IMR-90 (cell line): ENCODE measurements at regions not wholly inside any gene's neighbourhood (a gene's known extent, or its start where the extent isn't known, plus 50 kb on each side); places are given as distances from the start of the nearest gene placed in this dataset.

ENCODE experiments used
- ATAC-seq: fragments of 200-7000 bp; cut with Tn5 transposase; 2 replicates; pipeline ENCODE4 v1.9.1; 2020; ENCODE audit warnings: low read depth, mild to moderate bottlenecking, moderate library complexity
- BruUV-seq: library from RNA; stranded (reverse); fragments of 400-500 nt; replicated peaks from 2 replicates; lab custom pipeline; 2021; lab: Mats Ljungman, UMichigan
- CTCF ChIA-PET: fragments of 300-600 bp; formaldehyde crosslinking; extraction: SDS; loops from one replicate; lab custom pipeline; 2021; ENCODE audit warnings: antibody characterized with exemption; lab: Yijun Ruan, JAX
- POLR2A ChIA-PET: fragments of 300-600 bp; sonication (Branson Sonifier 250); formaldehyde crosslinking; loops from one replicate; lab custom pipeline; 2022; ENCODE audit warnings: antibody characterized with exemption; ENCODE audit not compliant: unreplicated experiment; lab: Charles Lee
- DNase-seq: peaks from one replicate; pipeline ENCODE4 v3.0.0; 2013
- H2AFZ ChIP-seq: replicated peaks from 2 replicates; pipeline ENCODE3; 2013; ENCODE audit warnings: low read length, mild to moderate bottlenecking; ENCODE audit not compliant: poor library complexity
- H2AK5ac ChIP-seq: 2 replicates; pipeline ENCODE4 v1.6.1; 2013; ENCODE audit warnings: low read depth, low read length, inconsistent platforms
- H2AK9ac ChIP-seq: replicated peaks from 2 replicates; pipeline ENCODE3; 2013; ENCODE audit warnings: mild to moderate bottlenecking, low read depth, low read length, moderate library complexity; ENCODE audit not compliant: poor library complexity
- H2BK120ac ChIP-seq: 2 replicates; pipeline ENCODE4 v1.6.1; 2013; ENCODE audit warnings: low read depth, low read length, inconsistent platforms
- H2BK15ac ChIP-seq: 3 replicates; pipeline ENCODE4 v1.6.1; 2013; ENCODE audit warnings: low read depth, low read length, inconsistent platforms
- H2BK20ac ChIP-seq: 2 replicates; pipeline ENCODE4 v1.6.1; 2013; ENCODE audit warnings: low read depth, mild to moderate bottlenecking, inconsistent platforms, low read length, moderate library complexity
- H2BK5ac ChIP-seq: 2 replicates; pipeline ENCODE4 v1.6.1; 2013; ENCODE audit warnings: mild to moderate bottlenecking, low read depth, low read length, inconsistent platforms; ENCODE audit not compliant: poor library complexity, severe bottlenecking
- H3K14ac ChIP-seq: replicated peaks from 2 replicates; pipeline ENCODE4 v1.6.1; 2013; ENCODE audit warnings: low read depth, low read length, inconsistent platforms
- H3K18ac ChIP-seq: 2 replicates; pipeline ENCODE4 v1.6.1; 2013; ENCODE audit warnings: low read depth, low read length, control low read depth
- H3K23ac ChIP-seq: 2 replicates; pipeline ENCODE4 v1.6.1; 2013; ENCODE audit warnings: low read depth, low read length, inconsistent platforms
- H3K27ac ChIP-seq: 2 replicates; pipeline ENCODE4 v1.5.1; 2013; ENCODE audit warnings: mild to moderate bottlenecking, control low read depth, low read length; ENCODE audit not compliant: insufficient read depth
- H3K27me3 ChIP-seq: 2 replicates; pipeline ENCODE4 v1.6.1; 2013; ENCODE audit warnings: low read length; ENCODE audit not compliant: control insufficient read depth, insufficient read depth
- H3K36me3 ChIP-seq: 2 replicates; pipeline ENCODE4 v1.6.1; 2013; ENCODE audit warnings: low read length, mixed read lengths; ENCODE audit not compliant: control insufficient read depth, insufficient read depth
- H3K4ac ChIP-seq: 2 replicates; pipeline ENCODE4 v1.6.1; 2013; ENCODE audit warnings: low read depth, low read length, inconsistent platforms
- H3K4me1 ChIP-seq: 2 replicates; pipeline ENCODE4 v1.6.1; 2013; ENCODE audit warnings: low read length, mixed read lengths; ENCODE audit not compliant: control insufficient read depth, insufficient read depth
- H3K4me2 ChIP-seq: 2 replicates; pipeline ENCODE4 v1.6.1; 2013; ENCODE audit warnings: low read depth, mild to moderate bottlenecking, control low read depth, low read length, moderate library complexity
- H3K4me3 ChIP-seq: 2 replicates; pipeline ENCODE4 v1.5.1; 2013; ENCODE audit warnings: low read depth, mild to moderate bottlenecking, control low read depth, low read length, moderate library complexity; ENCODE audit not compliant: insufficient read depth
- H3K56ac ChIP-seq: 2 replicates; pipeline ENCODE4 v1.6.1; 2013; ENCODE audit warnings: low read length, inconsistent platforms; ENCODE audit not compliant: insufficient read depth; ENCODE audit errors: extremely low read depth
- H3K79me1 ChIP-seq, 2 experiments: 2 replicates each; pipeline ENCODE4 v1.6.1; 2013; ENCODE audit warnings: low read length in 2 of 2, inconsistent platforms in 1 of 2, low read depth in 1 of 2
- H3K9ac ChIP-seq: 2 replicates; pipeline ENCODE4 v1.6.1; 2013; ENCODE audit warnings: low read depth, low read length, control low read depth
- H3K9me1 ChIP-seq: 2 replicates; pipeline ENCODE4 v1.6.1; 2013; ENCODE audit warnings: low read length, inconsistent platforms; ENCODE audit not compliant: insufficient read depth
- H3K9me3 ChIP-seq: 2 replicates; pipeline ENCODE4 v1.6.1; 2013; ENCODE audit warnings: low read length; ENCODE audit not compliant: control insufficient read depth, insufficient read depth
- H4K20me1 ChIP-seq: 2 replicates; pipeline ENCODE4 v1.6.1; 2013; ENCODE audit warnings: low read length, inconsistent platforms; ENCODE audit not compliant: insufficient read depth
- H4K5ac ChIP-seq: 2 replicates; pipeline ENCODE4 v1.6.1; 2013; ENCODE audit warnings: mild to moderate bottlenecking, low read depth, low read length, control low read depth
- H4K8ac ChIP-seq, 2 experiments: 2 replicates each; pipeline ENCODE4 v1.6.1; 2013; ENCODE audit warnings: low read depth in 2 of 2, low read length in 2 of 2, control low read depth in 1 of 2, inconsistent platforms in 1 of 2
- H4K91ac ChIP-seq: 2 replicates; pipeline ENCODE4 v1.6.1; 2013; ENCODE audit warnings: low read depth, low read length, inconsistent platforms; ENCODE audit not compliant: insufficient read depth
- BHLHE40 ChIP-seq: fragments of 150-350 bp; IDR thresholded peaks from 2 replicates; pipeline ENCODE4 v1.6.1; 2016; ENCODE audit warnings: mild to moderate bottlenecking, low read depth, low read length
- CHD1 ChIP-seq: IDR thresholded peaks from 2 replicates; pipeline ENCODE4 v1.6.1; 2012; ENCODE audit warnings: low read depth, low read length, improper control_type of control experiment
- FOS ChIP-seq: fragments of 150-350 bp; IDR thresholded peaks from 2 replicates; pipeline ENCODE4 v1.6.1; 2016; ENCODE audit warnings: low read depth, low read length
- MAFK ChIP-seq: IDR thresholded peaks from 2 replicates; pipeline ENCODE4 v1.6.1; 2012; ENCODE audit warnings: low read depth, low read length, improper control_type of control experiment
- NFE2L2 ChIP-seq: fragments of 150-350 bp; IDR thresholded peaks from 2 replicates; pipeline ENCODE4 v1.6.1; 2016; ENCODE audit warnings: low read depth, mild to moderate bottlenecking, low read length
- RAD21 ChIP-seq: IDR thresholded peaks from 2 replicates; pipeline ENCODE4 v1.6.1; 2012; ENCODE audit warnings: low read length, improper control_type of control experiment
- RFX5 ChIP-seq: IDR thresholded peaks from 2 replicates; pipeline ENCODE4 v1.8.0; 2012; ENCODE audit warnings: low read depth, mild to moderate bottlenecking, low read length, moderate library complexity
- SMC3 ChIP-seq: fragments of 150-350 bp; IDR thresholded peaks from 2 replicates; pipeline ENCODE4 v1.6.1; 2016; ENCODE audit warnings: low read depth, mild to moderate bottlenecking, antibody characterized with exemption, low read length, moderate library complexity
- WGBS, 2 experiments: methylation state at CpG; one replicate each; pipeline versions ENCODE4 v1.1.5 to v1.1.7; 2013; ENCODE audit warnings: missing lambda C conversion rate in 2 of 2; ENCODE audit not compliant: insufficient read length in 1 of 2; ENCODE audit errors: extremely low coverage in 2 of 2; 5-methylcytosine and 5-hydroxymethylcytosine counted together
- dilution Hi-C: fragments of 300-500 bp; cut with HindIII; formaldehyde crosslinking; loops from one replicate; pipeline ENCODE4 v1.14.3; 2018; ENCODE audit warnings: low sequenced_read_pairs; ENCODE audit not compliant: unreplicated experiment
- in situ Hi-C: fragments of 300-500 bp; cut with MboI; formaldehyde crosslinking; loops from 3 replicates; pipeline ENCODE4 v1.14.3; 2019; ENCODE audit warnings: low sequenced_read_pairs, inconsistent platforms, mixed read lengths
- intact Hi-C: fragments of 100-400 bp; cut with micrococcal nuclease; formaldehyde crosslinking; loops from 2 replicates; pipeline ENCODE4 v1.10.0; 2022
- TF ChIP-seq, protein P1 (sequence below): conservative IDR thresholded peaks from 2 replicates; pipeline ENCODE4 v1.5.1; 2012; ENCODE audit warnings: mild to moderate bottlenecking, low read depth, low read length, improper control_type of control experiment

DNA sequence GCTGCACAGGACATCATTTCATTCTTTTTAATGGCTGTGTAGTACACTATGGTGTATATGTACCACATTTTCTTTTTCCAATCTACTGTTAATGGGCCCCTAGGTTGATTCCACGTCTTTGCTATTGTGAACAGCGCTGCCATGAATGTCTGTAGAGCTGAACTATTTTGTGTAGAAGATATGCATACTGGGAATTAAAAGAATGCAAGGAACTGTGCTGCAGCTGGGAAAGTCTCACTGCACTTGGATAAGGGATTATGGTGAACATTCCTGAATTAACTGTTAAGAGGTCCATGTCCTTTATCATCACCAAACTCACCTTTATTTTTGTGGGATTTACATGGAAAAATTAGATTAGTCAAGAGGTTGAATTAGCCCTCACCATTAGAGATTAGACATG, 224.7 kb downstream of the SNX19 start:
- ChIA-PET POLR2A (no interaction called here), CTCF (no interaction called here)
- H3K4ac ChIP-seq: no peak overlapping the region
- no peak overlapping the region for H2AK9ac ChIP-seq
- no peak overlapping the region for H3K23ac ChIP-seq
- no peak overlapping the region for H3K4me2 ChIP-seq
- in situ Hi-C loops (no loop called here), dilution Hi-C loops (no loop called here), intact Hi-C loops (no loop called here)
- no peak overlapping the region for H4K8ac ChIP-seq
- no peak overlapping the region for H3K56ac ChIP-seq
- WGBS, 2 experiments: no CpG with 5 or more reads among the region's 2 CpGs
- no peak overlapping the region for H3K14ac ChIP-seq
- H4K91ac ChIP-seq: no peak overlapping the region
- DNase-seq (no peak), ATAC-seq (peak; percentile 51; the same call in 1 of the 2 replicates)
- peaks cover 7% of the 10 kb centered on the region for H3K27me3 ChIP-seq
- no peak overlapping the region for H3K18ac ChIP-seq
- no peak overlapping the region for H2BK5ac ChIP-seq
- H3K36me3 ChIP-seq: no peaks in the 10 kb centered on the region
- no peak overlapping the region for H2BK120ac ChIP-seq
- H3K9me3 ChIP-seq: no peaks in the 10 kb centered on the region
- no peak overlapping the region for H3K27ac ChIP-seq
- no peak overlapping the region for H3K4me3 ChIP-seq
- BruUV-seq: no TSS peak
- no peak overlapping the region for H3K9ac ChIP-seq
- no peak overlapping the region for H4K5ac ChIP-seq
- H3K9me1 ChIP-seq: no peaks in the 10 kb centered on the region
- H2AK5ac ChIP-seq: no peak overlapping the region
- H3K4me1 ChIP-seq: no peaks in the 10 kb centered on the region; the same call in 1 of the 2 replicates
- no peaks in the 10 kb centered on the region for H4K20me1 ChIP-seq
- H2AFZ ChIP-seq: no peak overlapping the region
- H3K79me1 ChIP-seq: no peaks in the 10 kb centered on the region
- H2BK20ac ChIP-seq: no peak overlapping the region
- H2BK15ac ChIP-seq: no peak overlapping the region
- TF ChIP-seq RAD21 (no peak), BHLHE40 (no peak), NFE2L2 (no peak), MAFK (no peak), FOS (no peak), CHD1 (no peak), RFX5 (no peak), SMC3 (no peak)
- TF ChIP-seq, protein P1, sequence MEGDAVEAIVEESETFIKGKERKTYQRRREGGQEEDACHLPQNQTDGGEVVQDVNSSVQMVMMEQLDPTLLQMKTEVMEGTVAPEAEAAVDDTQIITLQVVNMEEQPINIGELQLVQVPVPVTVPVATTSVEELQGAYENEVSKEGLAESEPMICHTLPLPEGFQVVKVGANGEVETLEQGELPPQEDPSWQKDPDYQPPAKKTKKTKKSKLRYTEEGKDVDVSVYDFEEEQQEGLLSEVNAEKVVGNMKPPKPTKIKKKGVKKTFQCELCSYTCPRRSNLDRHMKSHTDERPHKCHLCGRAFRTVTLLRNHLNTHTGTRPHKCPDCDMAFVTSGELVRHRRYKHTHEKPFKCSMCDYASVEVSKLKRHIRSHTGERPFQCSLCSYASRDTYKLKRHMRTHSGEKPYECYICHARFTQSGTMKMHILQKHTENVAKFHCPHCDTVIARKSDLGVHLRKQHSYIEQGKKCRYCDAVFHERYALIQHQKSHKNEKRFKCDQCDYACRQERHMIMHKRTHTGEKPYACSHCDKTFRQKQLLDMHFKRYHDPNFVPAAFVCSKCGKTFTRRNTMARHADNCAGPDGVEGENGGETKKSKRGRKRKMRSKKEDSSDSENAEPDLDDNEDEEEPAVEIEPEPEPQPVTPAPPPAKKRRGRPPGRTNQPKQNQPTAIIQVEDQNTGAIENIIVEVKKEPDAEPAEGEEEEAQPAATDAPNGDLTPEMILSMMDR: no peak
